GM12892 (cell line): ENCODE measurements at regions not wholly inside any gene's neighbourhood (a gene's known extent, or its start where the extent isn't known, plus 50 kb on each side); places are given as distances from the start of the nearest gene placed in this dataset.
"Not testable (repeated sequence)": the region's sequence is repeated elsewhere in the genome, so short reads cannot be mapped to it uniquely, and the experiment has no call there.

Experiments
- DNase-seq: peaks from one replicate; pipeline ENCODE4 v3.0.0; 2011; ENCODE audit not compliant: insufficient read length
- FAIRE-seq: peaks from 2 replicates; lab custom pipeline; 2011; peaks lifted over from hg19 to GRCh38; lab: Jason Lieb, UNC
- POLR2A ChIP-seq: IDR thresholded peaks from 2 replicates; pipeline ENCODE4 v1.6.1; 2011; ENCODE audit warnings: low read depth, low read length, control low read depth
- POLR2AphosphoS5 ChIP-seq: IDR thresholded peaks from 2 replicates; pipeline ENCODE4 v1.6.1; 2011; ENCODE audit warnings: low read depth, low read length, control low read depth
- TAF1 ChIP-seq: IDR thresholded peaks from 2 replicates; pipeline ENCODE4 v1.6.1; 2011; ENCODE audit warnings: low read depth, mild to moderate bottlenecking, control low read depth, low read length, borderline replicate concordance

- no peak for DNase-seq
- no peak for FAIRE-seq
- TF ChIP-seq TAF1 = no peak
Measured at GRCh38 chr5:15131909-15132308, 260.3 kb upstream of the ANKH start.

DNA sequence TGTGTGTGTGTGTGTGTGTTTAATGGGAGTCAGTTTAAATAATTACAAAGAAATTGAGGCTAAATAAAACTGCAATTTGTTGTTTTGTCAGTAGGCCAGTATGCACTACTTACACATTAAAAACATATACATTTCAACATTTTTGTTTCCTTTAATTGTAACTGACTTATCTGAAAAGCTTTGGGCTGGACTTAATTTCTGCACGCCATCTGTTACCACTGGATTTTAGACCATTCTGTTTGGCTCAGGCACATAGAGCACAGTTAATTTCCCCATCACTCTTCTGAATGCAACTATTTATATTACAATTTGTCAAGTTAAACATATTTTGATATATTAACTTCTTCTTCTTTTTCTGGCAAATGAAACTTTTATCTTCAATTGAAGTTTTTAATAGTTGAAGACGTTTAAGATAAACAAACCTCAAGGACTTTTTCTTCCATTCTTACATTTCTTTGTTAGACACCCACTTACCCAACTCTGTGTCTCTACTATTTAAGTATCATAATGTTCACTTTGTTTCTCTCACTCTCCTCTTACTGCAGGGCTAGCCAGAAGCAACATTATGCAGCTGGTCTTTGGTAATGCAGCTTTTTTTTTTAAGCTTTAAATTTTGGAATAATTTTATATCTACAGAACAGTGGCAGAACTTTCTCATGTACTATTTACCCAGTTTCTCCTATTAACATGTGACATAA is 253.4 kb upstream of the ANKH start:
- DNase-seq (no peak), FAIRE-seq (no peak)
- no peak for TF ChIP-seq POLR2A
- TF ChIP-seq TAF1 = no peak
- no peak for TF ChIP-seq POLR2AphosphoS5

DNA sequence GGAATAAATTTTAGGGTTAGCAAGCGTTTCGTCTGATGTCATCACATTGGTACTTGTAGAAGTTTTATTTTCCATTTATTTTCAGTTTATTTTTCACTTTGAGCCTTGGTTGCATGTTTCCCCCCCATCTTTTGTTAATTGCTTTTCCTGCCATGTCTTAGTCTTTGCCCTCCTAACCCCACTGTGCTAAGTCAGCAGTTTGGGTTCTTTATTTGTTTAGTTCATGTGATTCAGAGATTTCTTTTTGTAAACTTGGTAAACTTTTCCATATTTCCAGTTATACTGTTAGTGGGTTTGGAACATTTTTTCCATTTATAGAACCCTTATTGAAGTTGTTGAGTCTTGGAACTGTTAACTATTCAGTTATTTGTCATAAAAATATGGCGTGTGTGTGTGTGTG is 252.9 kb upstream of the ANKH start:
- FAIRE-seq = no peak
- DNase-seq = no peak
- TF ChIP-seq TAF1 (no peak), POLR2AphosphoS5 (no peak), POLR2A (no peak)

- no peak for TF ChIP-seq POLR2AphosphoS5
- TF ChIP-seq TAF1 = no peak
- no peak for TF ChIP-seq POLR2A
- DNase-seq (no peak), FAIRE-seq (no peak)
Measured at GRCh38 chr5:15117688-15118087, 246.1 kb upstream of the ANKH start.

DNA sequence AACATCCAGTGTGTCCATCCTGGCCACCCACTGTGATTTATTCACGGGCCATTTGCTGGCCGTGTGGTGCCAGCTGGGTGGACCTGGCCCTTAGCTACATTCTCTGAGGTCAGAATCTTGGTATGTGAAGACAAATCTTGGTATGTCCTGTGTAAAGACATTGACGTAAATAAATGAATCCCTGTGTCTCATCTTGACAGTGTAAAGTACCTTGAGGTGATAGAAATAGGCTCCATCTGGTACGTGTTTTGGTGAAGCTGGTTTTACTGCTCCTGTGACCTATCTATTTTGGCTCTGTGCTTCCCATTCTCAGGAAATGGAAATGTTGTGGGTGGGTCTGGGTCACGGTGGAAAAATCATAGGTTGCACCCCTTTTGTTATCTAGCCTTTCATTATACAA is 245.4 kb upstream of the ANKH start:
- DNase-seq (no peak), FAIRE-seq (no peak)
- TF ChIP-seq TAF1 (no peak), POLR2A (no peak), POLR2AphosphoS5 (no peak)

- DNase-seq (no peak), FAIRE-seq (no peak)
- TF ChIP-seq TAF1 = no peak
- TF ChIP-seq POLR2A = no peak
- no peak for TF ChIP-seq POLR2AphosphoS5
Measured at GRCh38 chr5:15106530-15107283, 235.1 kb upstream of the ANKH start.

DNA sequence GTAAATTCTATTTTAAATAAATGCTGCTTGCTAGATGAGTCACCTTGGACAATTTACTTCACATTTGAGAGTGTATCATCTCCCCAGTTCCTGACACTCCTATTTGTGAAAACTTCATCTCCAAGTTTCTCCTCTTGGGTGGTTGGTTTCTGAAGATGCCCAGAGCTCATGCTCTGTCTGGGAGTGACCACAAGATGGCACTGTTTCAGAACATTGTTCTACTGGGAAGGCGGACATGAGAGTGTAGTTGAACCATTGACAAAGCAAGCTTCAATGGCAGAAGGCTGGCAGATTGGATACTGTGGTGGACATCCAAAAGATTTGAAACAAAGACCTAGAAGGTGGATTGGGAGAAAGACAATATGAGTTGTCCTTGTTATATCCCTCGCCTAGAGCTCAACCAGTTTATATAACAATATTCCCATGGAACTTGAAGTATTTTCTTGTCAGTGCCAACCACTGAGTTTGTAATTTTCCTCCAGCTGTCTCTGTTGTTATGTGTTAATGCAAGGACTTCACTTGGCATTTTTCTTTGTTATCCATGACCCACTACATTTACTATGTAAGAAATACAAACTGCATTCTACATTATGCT is 234.3 kb upstream of the ANKH start:
- no peak for TF ChIP-seq POLR2AphosphoS5
- FAIRE-seq = peak; percentile 84
- peak; percentile 5 for DNase-seq

- DNase-seq = no peak
Measured at GRCh38 chr5:15103864-15104263, 232.3 kb upstream of the ANKH start.

GRCh38 chr5:15103130-15103529 is 231.6 kb upstream of the ANKH start:
- no peak for DNase-seq
- no peak for FAIRE-seq
- no peak for TF ChIP-seq POLR2AphosphoS5

More at GRCh38 chr5:15103864-15104263, 232.3 kb upstream of the ANKH start:
- FAIRE-seq = no peak
- TF ChIP-seq TAF1 (no peak), POLR2A (no peak), POLR2AphosphoS5 (no peak)

- no peak for DNase-seq
- no peak for TF ChIP-seq POLR2A
- TF ChIP-seq TAF1 = no peak
- no peak for TF ChIP-seq POLR2AphosphoS5
- no peak for FAIRE-seq
Measured at GRCh38 chr5:15097552-15097951, 226.0 kb upstream of the ANKH start.

- not testable (repeated sequence) for DNase-seq, FAIRE-seq
Measured at GRCh38 chr5:15096686-15097085, 225.1 kb upstream of the ANKH start.

- no peak for TF ChIP-seq POLR2A
- TF ChIP-seq POLR2AphosphoS5 = no peak
- TF ChIP-seq TAF1 = no peak
- FAIRE-seq (no peak), DNase-seq (no peak)
Measured at GRCh38 chr5:15092801-15093200, 221.2 kb upstream of the ANKH start.

- FAIRE-seq (no peak), DNase-seq (no peak)
- TF ChIP-seq TAF1 (no peak), POLR2AphosphoS5 (no peak), POLR2A (no peak)
Measured at GRCh38 chr5:15085671-15086070, 214.1 kb upstream of the ANKH start.
